HEK293 (cell line): ENCODE measurements at regions not wholly inside any gene's neighbourhood (a gene's known extent, or its start where the extent isn't known, plus 50 kb on each side); places are given as distances from the start of the nearest gene placed in this dataset.

ENCODE experiments used
- CTCF ChIA-PET: fragments of 350-600 bp; formaldehyde crosslinking; extraction: SDS; loops from one replicate; lab custom pipeline; 2021; ENCODE audit warnings: antibody characterized with exemption; lab: Yijun Ruan, JAX
- POLR2A ChIA-PET: fragments of 300-600 bp; formaldehyde crosslinking; extraction: SDS; loops from one replicate; lab custom pipeline; 2020; ENCODE audit warnings: antibody characterized with exemption, inconsistent platforms; lab: Yijun Ruan, JAX
- H3K27ac ChIP-seq: fragments of 200-500 bp; sonication (Bioruptor generic); 2 replicates; pipeline ENCODE4 v1.5.1; 2014; ENCODE audit warnings: low read depth, low read length, control low read depth, inconsistent platforms; ENCODE audit errors: extremely low read depth
- H3K36me3 ChIP-seq, 2 experiments: fragments of 200-500 bp in 1 of 2; sonication (Bioruptor generic) in 1 of 2; 1 replicate in 1 of 2; 2 replicates in 1 of 2; pipeline ENCODE4 v1.5.1; 2014 to 2017; ENCODE audit warnings: inconsistent platforms in 2 of 2, low read length in 2 of 2; ENCODE audit not compliant: control insufficient read depth in 2 of 2, insufficient read depth in 1 of 2
- H3K4me1 ChIP-seq: fragments of 200-500 bp; sonication (Bioruptor generic); 2 replicates; pipeline ENCODE4 v1.5.1; 2014; ENCODE audit warnings: mild to moderate bottlenecking, low read length, inconsistent platforms; ENCODE audit not compliant: control insufficient read depth, insufficient read depth
- H3K4me3 ChIP-seq: 2 replicates; pipeline ENCODE4 v1.5.1; 2011; ENCODE audit warnings: low read depth, mild to moderate bottlenecking, control low read depth, low read length, moderate library complexity
- H3K9me3 ChIP-seq: fragments of 200-500 bp; sonication (Bioruptor generic); 2 replicates; pipeline ENCODE4 v1.5.1; 2014; ENCODE audit warnings: low read depth, low read length, inconsistent platforms; ENCODE audit not compliant: control insufficient read depth, insufficient read depth
- KLF10 ChIP-seq: fragments of 450-650 bp; IDR thresholded peaks from 2 replicates; pipeline ENCODE4 v1.5.1; 2018; ENCODE audit warnings: missing biosample characterization, mild to moderate bottlenecking, missing genetic modification characterization
- KLF7 ChIP-seq: fragments of 450-650 bp; formaldehyde crosslinking; IDR thresholded peaks from 2 replicates; pipeline ENCODE4 v1.5.1; 2016; ENCODE audit warnings: missing biosample characterization, missing genetic modification characterization, borderline replicate concordance
- OVOL3 ChIP-seq: fragments of 450-650 bp; formaldehyde crosslinking; IDR thresholded peaks from 2 replicates; pipeline ENCODE4 v1.5.1; 2016; ENCODE audit warnings: missing biosample characterization, missing genetic modification characterization
- SCRT2 ChIP-seq: fragments of 450-650 bp; formaldehyde crosslinking; IDR thresholded peaks from 2 replicates; pipeline ENCODE4 v1.5.1; 2016; ENCODE audit warnings: missing biosample characterization, missing genetic modification characterization
- ZBTB1 ChIP-seq: fragments of 450-650 bp; formaldehyde crosslinking; IDR thresholded peaks from 2 replicates; pipeline ENCODE4 v1.5.1; 2016; ENCODE audit warnings: missing biosample characterization, missing genetic modification characterization
- ZBTB21 ChIP-seq: fragments of 450-650 bp; formaldehyde crosslinking; IDR thresholded peaks from 2 replicates; pipeline ENCODE4 v1.5.1; 2017; ENCODE audit warnings: missing biosample characterization, missing genetic modification characterization
- ZBTB48 ChIP-seq: fragments of 450-650 bp; formaldehyde crosslinking; IDR thresholded peaks from 2 replicates; pipeline ENCODE4 v1.5.1; 2016; ENCODE audit warnings: missing biosample characterization, missing genetic modification characterization
- ZEB2 ChIP-seq: fragments of 450-650 bp; formaldehyde crosslinking; IDR thresholded peaks from 2 replicates; pipeline ENCODE4 v1.5.1; 2016; ENCODE audit warnings: missing biosample characterization, missing genetic modification characterization
- ZFP69B ChIP-seq: fragments of 450-650 bp; formaldehyde crosslinking; IDR thresholded peaks from 2 replicates; pipeline ENCODE4 v1.5.1; 2016; ENCODE audit warnings: missing biosample characterization, missing genetic modification characterization
- ZNF146 ChIP-seq: fragments of 450-650 bp; formaldehyde crosslinking; IDR thresholded peaks from 2 replicates; pipeline ENCODE4 v1.5.1; 2016; ENCODE audit warnings: missing biosample characterization, missing genetic modification characterization
- ZNF274 ChIP-seq, 2 experiments: fragments of 200-500 bp in 1 of 2; fragments of 450-650 bp in 1 of 2; sonication (Bioruptor generic) in 1 of 2; formaldehyde crosslinking in 1 of 2; IDR thresholded peaks; 2 replicates each; pipeline versions ENCODE4 v1.5.1 to v1.6.1; 2014 to 2016; ENCODE audit warnings: borderline replicate concordance in 1 of 2, inconsistent platforms in 1 of 2, low read length in 1 of 2, missing biosample characterization in 1 of 2, missing genetic modification characterization in 1 of 2
- ZNF394 ChIP-seq: fragments of 450-650 bp; formaldehyde crosslinking; IDR thresholded peaks from 2 replicates; pipeline ENCODE4 v1.5.1; 2016; ENCODE audit warnings: missing biosample characterization, missing genetic modification characterization, mild to moderate bottlenecking, moderate library complexity, borderline replicate concordance
- ZNF514 ChIP-seq: fragments of 450-650 bp; formaldehyde crosslinking; IDR thresholded peaks from 2 replicates; pipeline ENCODE4 v1.5.1; 2016; ENCODE audit warnings: missing biosample characterization, missing genetic modification characterization
- ZNF521 ChIP-seq: fragments of 450-650 bp; formaldehyde crosslinking; IDR thresholded peaks from 2 replicates; pipeline ENCODE4 v1.5.1; 2017; ENCODE audit warnings: missing biosample characterization, mild to moderate bottlenecking, missing genetic modification characterization
- ZNF555 ChIP-seq: fragments of 450-650 bp; formaldehyde crosslinking; conservative IDR thresholded peaks from 2 replicates; pipeline ENCODE4 v1.5.1; 2017; ENCODE audit warnings: missing biosample characterization, mild to moderate bottlenecking, missing genetic modification characterization, inconsistent platforms
- ZNF621 ChIP-seq: fragments of 450-650 bp; formaldehyde crosslinking; IDR thresholded peaks from 2 replicates; pipeline ENCODE4 v1.5.1; 2017; ENCODE audit warnings: missing biosample characterization, missing genetic modification characterization
- ZNF701 ChIP-seq: fragments of 450-650 bp; formaldehyde crosslinking; IDR thresholded peaks from 2 replicates; pipeline ENCODE4 v1.5.1; 2016; ENCODE audit warnings: missing biosample characterization, missing genetic modification characterization
- ZNF792 ChIP-seq: fragments of 450-650 bp; formaldehyde crosslinking; IDR thresholded peaks from 2 replicates; pipeline ENCODE4 v1.5.1; 2016; ENCODE audit warnings: missing biosample characterization, missing genetic modification characterization
- ZSCAN30 ChIP-seq: fragments of 450-650 bp; IDR thresholded peaks from 2 replicates; pipeline ENCODE4 v1.5.1; 2018; ENCODE audit warnings: missing biosample characterization, mild to moderate bottlenecking, missing genetic modification characterization, moderate library complexity
- TF ChIP-seq, protein P1 (sequence below): fragments of 450-650 bp; formaldehyde crosslinking; IDR thresholded peaks from 2 replicates; pipeline ENCODE4 v1.5.1; 2016; ENCODE audit warnings: missing biosample characterization, missing genetic modification characterization
- TF ChIP-seq, protein P2 (sequence below): fragments of 450-650 bp; formaldehyde crosslinking; IDR thresholded peaks from 2 replicates; pipeline ENCODE4 v1.5.1; 2016; ENCODE audit warnings: missing biosample characterization, missing genetic modification characterization
- TF ChIP-seq, protein P3 (sequence below): fragments of 450-650 bp; formaldehyde crosslinking; IDR thresholded peaks from 2 replicates; pipeline ENCODE4 v1.5.1; 2016; ENCODE audit warnings: missing biosample characterization, missing genetic modification characterization
- TF ChIP-seq, protein P4 (sequence below): fragments of 450-650 bp; formaldehyde crosslinking; IDR thresholded peaks from 2 replicates; pipeline ENCODE4 v1.5.1; 2016; ENCODE audit warnings: missing biosample characterization, missing genetic modification characterization
- TF ChIP-seq, protein P5 (sequence below): fragments of 450-650 bp; formaldehyde crosslinking; IDR thresholded peaks from 2 replicates; pipeline ENCODE4 v1.5.1; 2016; ENCODE audit warnings: missing biosample characterization, missing genetic modification characterization

DNA sequence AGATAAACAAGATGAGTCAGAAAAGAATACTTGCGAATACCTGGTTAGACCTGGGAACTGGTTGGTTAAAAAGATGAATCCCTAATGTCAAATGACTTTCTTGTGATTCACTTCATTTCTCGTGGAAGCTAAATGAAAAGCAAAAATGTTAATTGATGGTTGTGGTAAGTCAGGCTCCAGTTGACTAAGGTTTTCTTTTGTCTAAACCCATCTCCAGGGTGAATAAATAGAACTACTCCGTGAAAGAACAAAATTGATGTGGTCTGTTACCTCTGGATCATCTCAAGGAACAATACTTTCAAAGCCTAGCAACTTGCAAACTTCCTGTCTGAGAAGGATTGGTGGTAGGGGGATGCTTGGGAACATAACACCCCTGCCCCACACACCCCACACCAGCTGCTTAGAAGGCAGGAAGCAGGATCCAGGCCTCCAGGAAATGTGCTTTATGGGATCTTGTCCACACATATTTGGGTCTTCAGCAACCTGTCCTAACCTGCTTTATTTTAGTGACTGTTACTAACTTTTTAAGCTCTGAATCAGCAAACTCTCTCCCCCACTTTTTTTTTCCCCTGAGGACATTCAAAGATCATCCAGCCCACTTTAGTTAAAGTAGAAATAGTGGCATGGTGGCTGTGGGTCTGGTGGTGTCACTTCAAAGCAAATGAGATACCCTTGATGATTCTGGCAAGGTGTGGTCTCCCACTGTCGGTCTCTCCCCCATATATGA lies 60.4 kb upstream of the PTHLH start:
- H3K27ac ChIP-seq, result no peak overlapping the region
- CTCF ChIA-PET, result no interaction called here
- no peak overlapping the region for H3K4me3 ChIP-seq
- no peaks in the 10 kb centered on the region for H3K4me1 ChIP-seq
- POLR2A ChIA-PET, result no interaction called here
- no peaks in the 10 kb centered on the region for H3K36me3 ChIP-seq
- TF ChIP-seq ZNF555 (tag by site-specific recombination) (no peak), ZNF621 (tag by site-specific recombination) (no peak), ZNF701 (tag by site-specific recombination) (no peak), OVOL3 (tag by site-specific recombination) (no peak), ZEB2 (tag by site-specific recombination) (no peak), ZNF521 (no peak), ZSCAN30 (tag by site-specific recombination) (no peak), KLF7 (no peak), ZNF274 (IDR thresholded peaks at IDR 0.05; ENCODE audit: low read length) (no peak), ZNF274 (tag by site-specific recombination; IDR thresholded peaks at IDR 0.05; ENCODE audit: borderline replicate concordance) (no peak), ZNF514 (no peak), KLF10 (no peak)
- TF ChIP-seq, protein P1, sequence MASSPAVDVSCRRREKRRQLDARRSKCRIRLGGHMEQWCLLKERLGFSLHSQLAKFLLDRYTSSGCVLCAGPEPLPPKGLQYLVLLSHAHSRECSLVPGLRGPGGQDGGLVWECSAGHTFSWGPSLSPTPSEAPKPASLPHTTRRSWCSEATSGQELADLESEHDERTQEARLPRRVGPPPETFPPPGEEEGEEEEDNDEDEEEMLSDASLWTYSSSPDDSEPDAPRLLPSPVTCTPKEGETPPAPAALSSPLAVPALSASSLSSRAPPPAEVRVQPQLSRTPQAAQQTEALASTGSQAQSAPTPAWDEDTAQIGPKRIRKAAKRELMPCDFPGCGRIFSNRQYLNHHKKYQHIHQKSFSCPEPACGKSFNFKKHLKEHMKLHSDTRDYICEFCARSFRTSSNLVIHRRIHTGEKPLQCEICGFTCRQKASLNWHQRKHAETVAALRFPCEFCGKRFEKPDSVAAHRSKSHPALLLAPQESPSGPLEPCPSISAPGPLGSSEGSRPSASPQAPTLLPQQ (tag by site-specific recombination), result no peak
- TF ChIP-seq, all 188 proteins: peak for 0
- no peaks in the 10 kb centered on the region for H3K9me3 ChIP-seq

DNA sequence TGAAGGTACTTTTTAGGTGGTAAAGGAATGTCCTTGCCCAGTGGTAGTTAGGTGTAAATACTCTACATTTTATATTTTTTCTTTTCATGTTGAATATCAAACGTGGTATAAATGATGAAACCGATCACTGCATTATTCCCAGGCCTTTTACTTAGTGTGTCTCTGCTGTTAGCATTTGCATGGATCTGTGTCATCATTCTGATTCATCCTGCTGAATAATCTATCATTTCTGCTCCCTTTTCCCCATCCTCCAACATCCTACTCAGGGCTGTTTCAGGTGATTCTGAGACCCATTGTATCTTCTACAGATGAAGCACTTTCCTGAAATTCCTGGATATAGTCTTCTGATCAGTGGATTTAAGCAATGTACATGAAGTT lies 61.0 kb upstream of the PTHLH start:
- CTCF ChIA-PET, result no interaction called here
- no peaks in the 10 kb centered on the region for H3K36me3 ChIP-seq
- no peak overlapping the region for H3K4me3 ChIP-seq
- no peaks in the 10 kb centered on the region for H3K4me1 ChIP-seq
- no peaks in the 10 kb centered on the region for H3K9me3 ChIP-seq
- TF ChIP-seq ZNF394 (no peak), ZNF621 (tag by site-specific recombination) (no peak), ZBTB21 (no peak), ZNF146 (tag by site-specific recombination) (no peak), ZBTB1 (tag by site-specific recombination) (no peak), ZBTB48 (tag by site-specific recombination) (no peak), ZNF792 (tag by site-specific recombination) (no peak), SCRT2 (tag by site-specific recombination) (no peak), ZFP69B (no peak)
- TF ChIP-seq, protein P2, sequence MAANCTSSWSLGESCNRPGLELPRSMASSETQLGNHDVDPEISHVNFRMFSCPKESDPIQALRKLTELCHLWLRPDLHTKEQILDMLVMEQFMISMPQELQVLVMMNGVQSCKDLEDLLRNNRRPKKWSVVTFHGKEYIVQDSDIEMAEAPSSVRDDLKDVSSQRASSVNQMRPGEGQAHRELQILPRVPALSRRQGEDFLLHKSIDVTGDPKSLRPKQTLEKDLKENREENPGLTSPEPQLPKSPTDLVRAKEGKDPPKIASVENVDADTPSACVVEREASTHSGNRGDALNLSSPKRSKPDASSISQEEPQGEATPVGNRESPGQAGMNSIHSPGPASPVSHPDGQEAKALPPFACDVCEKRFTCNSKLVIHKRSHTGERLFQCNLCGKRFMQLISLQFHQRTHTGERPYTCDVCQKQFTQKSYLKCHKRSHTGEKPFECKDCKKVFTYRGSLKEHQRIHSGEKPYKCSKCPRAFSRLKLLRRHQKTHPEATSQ (tag by site-specific recombination), result no peak
- TF ChIP-seq, protein P3, sequence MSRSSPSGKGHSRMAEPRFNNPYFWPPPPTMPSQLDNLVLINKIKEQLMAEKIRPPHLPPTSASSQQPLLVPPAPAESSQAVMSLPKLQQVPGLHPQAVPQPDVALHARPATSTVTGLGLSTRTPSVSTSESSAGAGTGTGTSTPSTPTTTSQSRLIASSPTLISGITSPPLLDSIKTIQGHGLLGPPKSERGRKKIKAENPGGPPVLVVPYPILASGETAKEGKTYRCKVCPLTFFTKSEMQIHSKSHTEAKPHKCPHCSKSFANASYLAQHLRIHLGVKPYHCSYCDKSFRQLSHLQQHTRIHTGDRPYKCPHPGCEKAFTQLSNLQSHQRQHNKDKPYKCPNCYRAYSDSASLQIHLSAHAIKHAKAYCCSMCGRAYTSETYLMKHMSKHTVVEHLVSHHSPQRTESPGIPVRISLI, result no peak
- TF ChIP-seq, protein P4, sequence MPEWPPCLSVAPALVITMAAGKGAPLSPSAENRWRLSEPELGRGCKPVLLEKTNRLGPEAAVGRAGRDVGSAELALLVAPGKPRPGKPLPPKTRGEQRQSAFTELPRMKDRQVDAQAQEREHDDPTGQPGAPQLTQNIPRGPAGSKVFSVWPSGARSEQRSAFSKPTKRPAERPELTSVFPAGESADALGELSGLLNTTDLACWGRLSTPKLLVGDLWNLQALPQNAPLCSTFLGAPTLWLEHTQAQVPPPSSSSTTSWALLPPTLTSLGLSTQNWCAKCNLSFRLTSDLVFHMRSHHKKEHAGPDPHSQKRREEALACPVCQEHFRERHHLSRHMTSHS (tag by site-specific recombination), result no peak
- TF ChIP-seq, protein P5, sequence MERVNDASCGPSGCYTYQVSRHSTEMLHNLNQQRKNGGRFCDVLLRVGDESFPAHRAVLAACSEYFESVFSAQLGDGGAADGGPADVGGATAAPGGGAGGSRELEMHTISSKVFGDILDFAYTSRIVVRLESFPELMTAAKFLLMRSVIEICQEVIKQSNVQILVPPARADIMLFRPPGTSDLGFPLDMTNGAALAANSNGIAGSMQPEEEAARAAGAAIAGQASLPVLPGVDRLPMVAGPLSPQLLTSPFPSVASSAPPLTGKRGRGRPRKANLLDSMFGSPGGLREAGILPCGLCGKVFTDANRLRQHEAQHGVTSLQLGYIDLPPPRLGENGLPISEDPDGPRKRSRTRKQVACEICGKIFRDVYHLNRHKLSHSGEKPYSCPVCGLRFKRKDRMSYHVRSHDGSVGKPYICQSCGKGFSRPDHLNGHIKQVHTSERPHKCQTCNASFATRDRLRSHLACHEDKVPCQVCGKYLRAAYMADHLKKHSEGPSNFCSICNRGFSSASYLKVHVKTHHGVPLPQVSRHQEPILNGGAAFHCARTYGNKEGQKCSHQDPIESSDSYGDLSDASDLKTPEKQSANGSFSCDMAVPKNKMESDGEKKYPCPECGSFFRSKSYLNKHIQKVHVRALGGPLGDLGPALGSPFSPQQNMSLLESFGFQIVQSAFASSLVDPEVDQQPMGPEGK, result no peak
- POLR2A ChIA-PET, result no interaction called here
- no peak overlapping the region for H3K27ac ChIP-seq
